ENCODE measurements at regions not wholly inside any gene's neighbourhood (a gene's known extent, or its start where the extent isn't known, plus 50 kb on each side); places are given as distances from the start of the nearest gene placed in this dataset.
"Not testable (repeated sequence)": the region's sequence is repeated elsewhere in the genome, so short reads cannot be mapped to it uniquely, and the experiment has no call there.

GRCh38 chr6:20263059-20263458, 50.8 kb upstream of the MBOAT1 start:
- no peak for DNase-seq

GRCh38 chr6:20265842-20266241, 53.6 kb upstream of the MBOAT1 start:
- no peak for DNase-seq

GRCh38 chr6:20266851-20267608, 54.8 kb upstream of the MBOAT1 start:
- DNase-seq, result no peak

GRCh38 chr6:20269181-20269580, 56.9 kb upstream of the MBOAT1 start:
- no peak for DNase-seq

- DNase-seq, result no peak
Observed at GRCh38 chr6:20271818-20272217, 59.5 kb upstream of the MBOAT1 start.

GRCh38 chr6:20274137-20274536, 61.9 kb upstream of the MBOAT1 start:
- DNase-seq, result no peak

GRCh38 chr6:20275837-20276236, 63.6 kb upstream of the MBOAT1 start:
- not testable (repeated sequence) for DNase-seq

GRCh38 chr6:20277724-20278123, 65.5 kb upstream of the MBOAT1 start:
- DNase-seq, result not testable (repeated sequence)

- DNase-seq, result no peak
Observed at GRCh38 chr6:20279051-20279450, 66.8 kb upstream of the MBOAT1 start.

GRCh38 chr6:20279608-20280287, 67.5 kb upstream of the MBOAT1 start:
- no peak for DNase-seq

- DNase-seq, result no peak
Observed at GRCh38 chr6:20280288-20280621, 68.0 kb upstream of the MBOAT1 start.

- DNase-seq, result no peak
Observed at GRCh38 chr6:20284672-20285071, 72.4 kb upstream of the MBOAT1 start.

GRCh38 chr6:20286968-20287565, 74.8 kb upstream of the MBOAT1 start:
- no peak for DNase-seq

GRCh38 chr6:20291764-20292580, 79.7 kb upstream of the MBOAT1 start:
- DNase-seq, result peak; percentile 85

GRCh38 chr6:20292905-20293304, 80.6 kb upstream of the MBOAT1 start:
- no peak for DNase-seq

- no peak for DNase-seq
Observed at GRCh38 chr6:20301256-20301655, 89.0 kb upstream of the MBOAT1 start.

- no peak for DNase-seq
Observed at GRCh38 chr6:20302168-20302567, 89.9 kb upstream of the MBOAT1 start.

GRCh38 chr6:20302702-20303251, 90.5 kb upstream of the MBOAT1 start:
- peak; percentile 17 for DNase-seq

- no peak for DNase-seq
Observed at GRCh38 chr6:20306491-20306890, 94.2 kb upstream of the MBOAT1 start.

- no peak for DNase-seq
Observed at GRCh38 chr6:20309186-20309585, 92.5 kb upstream of the E2F3 start.

- DNase-seq, result no peak
Observed at GRCh38 chr6:20310185-20310584, 91.5 kb upstream of the E2F3 start.

GRCh38 chr6:20312606-20313005, 89.1 kb upstream of the E2F3 start:
- no peak for DNase-seq

GRCh38 chr6:20313051-20313450, 88.6 kb upstream of the E2F3 start:
- no peak for DNase-seq

Measured in EL (cell line).